ENCODE measurements at regions not wholly inside any gene's neighbourhood (a gene's known extent, or its start where the extent isn't known, plus 50 kb on each side); places are given as distances from the start of the nearest gene placed in this dataset.

GRCh38 chr14:96617635-96618034 lies 115.5 kb downstream of the PAPOLA start:
- H3K4me3 Mint-ChIP-seq = no peak overlapping the region
- no peaks in the 10 kb centered on the region for H3K4me1 Mint-ChIP-seq
- no peaks in the 10 kb centered on the region for H3K36me3 Mint-ChIP-seq
- H3K27me3 Mint-ChIP-seq = peaks cover 19% of the 10 kb centered on the region
- no peaks in the 10 kb centered on the region for H3K9me3 Mint-ChIP-seq
- no peak overlapping the region for H3K27ac Mint-ChIP-seq
- DNase-seq = no peak

- Mint-ChIP-seq H3K4me1 (no peaks in the 10 kb centered on the region), H3K9me3 (no peaks in the 10 kb centered on the region), H3K27me3 (peaks cover 6% of the 10 kb centered on the region), H3K36me3 (no peaks in the 10 kb centered on the region), H3K27ac (no peak overlapping the region), H3K4me3 (no peak overlapping the region)
- no peak for DNase-seq
Observed at GRCh38 chr14:96622926-96623325, 120.7 kb downstream of the PAPOLA start.

GRCh38 chr14:96623676-96624484 lies 121.7 kb downstream of the PAPOLA start:
- Mint-ChIP-seq H3K4me1 (no peaks in the 10 kb centered on the region), H3K27ac (no peak overlapping the region), H3K27me3 (peaks cover 6% of the 10 kb centered on the region), H3K4me3 (no peak overlapping the region), H3K9me3 (no peaks in the 10 kb centered on the region), H3K36me3 (no peaks in the 10 kb centered on the region)
- DNase-seq = no peak

GRCh38 chr14:96624661-96625425 lies 122.7 kb downstream of the PAPOLA start:
- no peaks in the 10 kb centered on the region for H3K9me3 Mint-ChIP-seq
- H3K27ac Mint-ChIP-seq = no peak overlapping the region
- H3K36me3 Mint-ChIP-seq = no peaks in the 10 kb centered on the region
- peaks cover 6% of the 10 kb centered on the region for H3K27me3 Mint-ChIP-seq
- H3K4me3 Mint-ChIP-seq = no peak overlapping the region
- no peak for DNase-seq
- no peaks in the 10 kb centered on the region for H3K4me1 Mint-ChIP-seq

GRCh38 chr14:96625426-96625985 lies 123.3 kb downstream of the PAPOLA start:
- Mint-ChIP-seq H3K4me3 (no peak overlapping the region), H3K4me1 (no peaks in the 10 kb centered on the region), H3K9me3 (no peaks in the 10 kb centered on the region), H3K27ac (no peak overlapping the region), H3K36me3 (no peaks in the 10 kb centered on the region), H3K27me3 (peaks cover 6% of the 10 kb centered on the region)
- DNase-seq = no peak

- DNase-seq = no peak
- Mint-ChIP-seq H3K4me3 (peak overlapping the region; percentile 44), H3K27ac (no peak overlapping the region), H3K9me3 (no peaks in the 10 kb centered on the region), H3K4me1 (no peaks in the 10 kb centered on the region), H3K27me3 (peaks cover 6% of the 10 kb centered on the region), H3K36me3 (no peaks in the 10 kb centered on the region)
Observed at GRCh38 chr14:96626121-96626768, 124.1 kb downstream of the PAPOLA start.

GRCh38 chr14:96626916-96627315 lies 124.7 kb downstream of the PAPOLA start:
- H3K9me3 Mint-ChIP-seq = no peaks in the 10 kb centered on the region
- no peak overlapping the region for H3K27ac Mint-ChIP-seq
- H3K4me3 Mint-ChIP-seq = no peak overlapping the region
- no peaks in the 10 kb centered on the region for H3K4me1 Mint-ChIP-seq
- no peaks in the 10 kb centered on the region for H3K36me3 Mint-ChIP-seq
- peaks cover 6% of the 10 kb centered on the region for H3K27me3 Mint-ChIP-seq
- DNase-seq = peak; percentile 8

GRCh38 chr14:96627386-96627785 lies 125.2 kb downstream of the PAPOLA start:
- Mint-ChIP-seq H3K9me3 (no peaks in the 10 kb centered on the region), H3K27ac (no peak overlapping the region), H3K27me3 (peaks cover 6% of the 10 kb centered on the region), H3K4me3 (no peak overlapping the region), H3K36me3 (no peaks in the 10 kb centered on the region), H3K4me1 (no peaks in the 10 kb centered on the region)
- DNase-seq = no peak

GRCh38 chr14:96627811-96628775 lies 125.9 kb downstream of the PAPOLA start:
- no peak for DNase-seq

GRCh38 chr14:96629082-96629481 lies 126.9 kb downstream of the PAPOLA start:
- H3K4me3 Mint-ChIP-seq = no peak overlapping the region

More at GRCh38 chr14:96627811-96628775, 125.9 kb downstream of the PAPOLA start:
- Mint-ChIP-seq H3K27me3 (peaks cover 6% of the 10 kb centered on the region), H3K9me3 (no peaks in the 10 kb centered on the region), H3K27ac (no peak overlapping the region), H3K36me3 (no peaks in the 10 kb centered on the region), H3K4me3 (no peak overlapping the region), H3K4me1 (no peaks in the 10 kb centered on the region)

GRCh38 chr14:96629558-96630222 lies 127.5 kb downstream of the PAPOLA start:
- Mint-ChIP-seq H3K27me3 (peaks cover 6% of the 10 kb centered on the region), H3K9me3 (no peaks in the 10 kb centered on the region), H3K4me1 (no peaks in the 10 kb centered on the region), H3K36me3 (no peaks in the 10 kb centered on the region), H3K4me3 (no peak overlapping the region), H3K27ac (no peak overlapping the region)
- DNase-seq = no peak

More at GRCh38 chr14:96629082-96629481, 126.9 kb downstream of the PAPOLA start:
- Mint-ChIP-seq H3K36me3 (no peaks in the 10 kb centered on the region), H3K27ac (no peak overlapping the region), H3K4me1 (no peaks in the 10 kb centered on the region), H3K27me3 (peaks cover 6% of the 10 kb centered on the region), H3K9me3 (no peaks in the 10 kb centered on the region)
- DNase-seq = no peak

GRCh38 chr14:96630281-96630680 lies 128.1 kb downstream of the PAPOLA start:
- H3K9me3 Mint-ChIP-seq = no peaks in the 10 kb centered on the region
- H3K27me3 Mint-ChIP-seq = peaks cover 6% of the 10 kb centered on the region
- no peak overlapping the region for H3K27ac Mint-ChIP-seq
- H3K4me3 Mint-ChIP-seq = no peak overlapping the region
- no peaks in the 10 kb centered on the region for H3K4me1 Mint-ChIP-seq
- no peaks in the 10 kb centered on the region for H3K36me3 Mint-ChIP-seq
- DNase-seq = no peak

- peaks cover 5% of the 10 kb centered on the region for H3K27me3 Mint-ChIP-seq
- H3K36me3 Mint-ChIP-seq = no peaks in the 10 kb centered on the region
- no peak overlapping the region for H3K4me3 Mint-ChIP-seq
- no peak for DNase-seq
- no peaks in the 10 kb centered on the region for H3K4me1 Mint-ChIP-seq
- H3K27ac Mint-ChIP-seq = no peak overlapping the region
- H3K9me3 Mint-ChIP-seq = no peaks in the 10 kb centered on the region
Observed at GRCh38 chr14:96631030-96631429, 128.8 kb downstream of the PAPOLA start.
